MCF 10A (cell line): ENCODE measurements at regions not wholly inside any gene's neighbourhood (a gene's known extent, or its start where the extent isn't known, plus 50 kb on each side); places are given as distances from the start of the nearest gene placed in this dataset.

Experiments
- BruUV-seq: library from RNA; stranded (reverse); fragments of 400-500 nt; replicated peaks from 2 replicates; lab custom pipeline; 2021; lab: Mats Ljungman, UMichigan
- CTCF ChIA-PET: fragments of 300-600 bp; sonication (Branson Sonifier 250); formaldehyde crosslinking; extraction: SDS; loops from one replicate; lab custom pipeline; 2021; ENCODE audit warnings: antibody characterized with exemption, inconsistent platforms; lab: Yijun Ruan, JAX
- POLR2A ChIA-PET: fragments of 300-600, 350-650 bp; sonication (Branson Sonifier 250); formaldehyde crosslinking; extraction: SDS; loops from one replicate; lab custom pipeline; 2020; ENCODE audit warnings: antibody characterized with exemption, inconsistent platforms; lab: Yijun Ruan, JAX
- DNase-seq: peaks from one replicate; pipeline ENCODE4 v3.0.0-alpha.2; 2018; ENCODE audit not compliant: unreplicated experiment
- H3K27ac Mint-ChIP-seq: one replicate; pipeline ENCODE4 v1.8.0; 2022; ENCODE audit warnings: mild to moderate bottlenecking, low read depth, mixed read lengths; ENCODE audit not compliant: unreplicated experiment
- H3K27me3 Mint-ChIP-seq: one replicate; pipeline ENCODE4 v1.8.0; 2022; ENCODE audit warnings: mixed read lengths; ENCODE audit not compliant: insufficient read depth, unreplicated experiment
- H3K36me3 Mint-ChIP-seq: one replicate; pipeline ENCODE4 v1.8.0; 2022; ENCODE audit warnings: mild to moderate bottlenecking, moderate library complexity, mixed read lengths; ENCODE audit not compliant: insufficient read depth, unreplicated experiment
- H3K4me1 Mint-ChIP-seq: one replicate; pipeline ENCODE4 v1.8.0; 2022; ENCODE audit warnings: mixed read lengths; ENCODE audit not compliant: insufficient read depth, unreplicated experiment
- H3K4me3 Mint-ChIP-seq: one replicate; pipeline ENCODE4 v1.8.0; 2022; ENCODE audit warnings: mild to moderate bottlenecking, moderate library complexity, mixed read lengths; ENCODE audit not compliant: unreplicated experiment
- H3K9me3 Mint-ChIP-seq: one replicate; pipeline ENCODE4 v1.8.0; 2022; ENCODE audit warnings: mixed read lengths; ENCODE audit not compliant: unreplicated experiment
- CTCF ChIP-seq: fragments of 200-600 bp; IDR thresholded peaks from one replicate; pipeline ENCODE4 v1.8.0; 2022; ENCODE audit warnings: antibody characterized with exemption, mild to moderate bottlenecking; ENCODE audit not compliant: unreplicated experiment
- intact Hi-C: fragments of 100-400 bp; cut with micrococcal nuclease; formaldehyde crosslinking; loops from 2 replicates; pipeline ENCODE4 v1.14.1; 2022

DNA sequence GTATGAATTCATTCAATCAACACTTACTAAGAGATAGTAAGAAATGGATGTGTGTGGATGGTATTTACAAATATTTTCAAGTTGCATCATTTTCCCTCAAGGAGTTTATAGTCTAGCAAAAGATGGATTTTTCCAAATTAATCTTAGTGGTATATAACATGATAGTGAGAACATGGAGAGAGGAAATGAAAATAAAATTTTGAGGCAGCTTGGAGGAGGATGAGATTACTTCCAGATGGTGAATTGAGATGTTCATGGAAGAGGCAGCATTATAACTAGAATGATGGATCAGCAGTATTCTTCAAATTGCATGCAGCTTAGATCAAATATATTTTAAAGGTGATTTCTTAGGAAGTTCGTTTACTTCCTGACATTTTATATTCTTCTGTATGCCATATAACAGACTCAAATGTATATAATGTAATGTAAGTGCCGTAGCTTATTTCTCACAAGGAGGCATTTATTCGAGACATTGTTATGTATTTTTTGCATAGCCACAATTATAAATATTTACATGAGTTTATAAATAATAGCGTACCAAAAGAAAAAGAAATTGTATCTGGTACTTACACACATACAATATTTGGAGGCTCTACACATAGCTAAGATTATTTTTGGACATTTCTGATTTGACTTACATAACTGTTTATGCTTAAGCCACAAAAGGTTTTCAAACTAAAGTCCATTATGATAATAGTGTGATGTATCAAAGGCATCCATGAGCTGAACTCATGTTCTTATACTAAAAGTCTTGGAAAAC lies 439.4 kb downstream of the SPRY1 start:
- ChIA-PET POLR2A (interaction anchor here (1.2 kb wide), 1 partner anchor 16 kb away, joined by 4 read pairs; no protein-coding TSS in a partner anchor), CTCF (interaction anchor here (0.6 to 1.7 kb wide), 4 partner anchors 10 to 172 kb away, joined by 3 to 8 read pairs (median 4); no protein-coding TSS in a partner anchor)
- Mint-ChIP-seq H3K4me3 (no peak overlapping the region), H3K27ac (no peak overlapping the region), H3K9me3 (no peaks in the 10 kb centered on the region), H3K36me3 (peaks cover 6% of the 10 kb centered on the region), H3K27me3 (no peaks in the 10 kb centered on the region), H3K4me1 (peaks cover 28% of the 10 kb centered on the region)
- no TSS peak for BruUV-seq
- intact Hi-C loops = no loop called here
- no peak for TF ChIP-seq CTCF
- DNase-seq = no peak

- no peak overlapping the region for H3K4me3 Mint-ChIP-seq
- CTCF ChIA-PET = interaction anchor here (0.6 to 1.7 kb wide), 6 partner anchors 14 to 1105 kb away, joined by 3 to 8 read pairs (median 4); partner anchors contain the start of gene BBS12
- POLR2A ChIA-PET = interaction anchor here (0.7 to 1.2 kb wide), 2 partner anchors 15 to 126 kb away, joined by 3 to 4 read pairs; no protein-coding TSS in a partner anchor
- BruUV-seq = no TSS peak
- TF ChIP-seq CTCF = no peak
- peaks cover 6% of the 10 kb centered on the region for H3K36me3 Mint-ChIP-seq
- no peak for DNase-seq
- peaks cover 19% of the 10 kb centered on the region for H3K4me1 Mint-ChIP-seq
- H3K27ac Mint-ChIP-seq = peak overlapping the region; percentile 79
- no peaks in the 10 kb centered on the region for H3K27me3 Mint-ChIP-seq
- H3K9me3 Mint-ChIP-seq = no peaks in the 10 kb centered on the region
- intact Hi-C loops = no loop called here
Observed at GRCh38 chr4:123836851-123837595, 440.4 kb downstream of the SPRY1 start.

- H3K4me3 Mint-ChIP-seq = no peak overlapping the region
- peaks cover 6% of the 10 kb centered on the region for H3K36me3 Mint-ChIP-seq
- CTCF ChIA-PET = no interaction called here
- H3K4me1 Mint-ChIP-seq = peaks cover 6% of the 10 kb centered on the region
- intact Hi-C loops = no loop called here
- no peaks in the 10 kb centered on the region for H3K9me3 Mint-ChIP-seq
- BruUV-seq = no TSS peak
- no peaks in the 10 kb centered on the region for H3K27me3 Mint-ChIP-seq
- no peak for TF ChIP-seq CTCF
- POLR2A ChIA-PET = no interaction called here
- DNase-seq = no peak
- no peak overlapping the region for H3K27ac Mint-ChIP-seq
Observed at GRCh38 chr4:123838474-123838873, 441.9 kb downstream of the SPRY1 start.

GRCh38 chr4:123840197-123840596 lies 443.6 kb downstream of the SPRY1 start:
- Mint-ChIP-seq H3K27ac (no peak overlapping the region), H3K4me1 (no peaks in the 10 kb centered on the region), H3K4me3 (no peak overlapping the region), H3K9me3 (no peaks in the 10 kb centered on the region), H3K27me3 (no peaks in the 10 kb centered on the region), H3K36me3 (peaks cover 6% of the 10 kb centered on the region)
- BruUV-seq = no TSS peak
- intact Hi-C loops = no loop called here
- ChIA-PET POLR2A (interaction anchor here (0.6 kb wide), 1 partner anchor 126 kb away, joined by 3 read pairs; no protein-coding TSS in a partner anchor), CTCF (no interaction called here)
- no peak for TF ChIP-seq CTCF
- DNase-seq = no peak
